ENCODE measurements at regions not wholly inside any gene's neighbourhood (a gene's known extent, or its start where the extent isn't known, plus 50 kb on each side); places are given as distances from the start of the nearest gene placed in this dataset.

DNA sequence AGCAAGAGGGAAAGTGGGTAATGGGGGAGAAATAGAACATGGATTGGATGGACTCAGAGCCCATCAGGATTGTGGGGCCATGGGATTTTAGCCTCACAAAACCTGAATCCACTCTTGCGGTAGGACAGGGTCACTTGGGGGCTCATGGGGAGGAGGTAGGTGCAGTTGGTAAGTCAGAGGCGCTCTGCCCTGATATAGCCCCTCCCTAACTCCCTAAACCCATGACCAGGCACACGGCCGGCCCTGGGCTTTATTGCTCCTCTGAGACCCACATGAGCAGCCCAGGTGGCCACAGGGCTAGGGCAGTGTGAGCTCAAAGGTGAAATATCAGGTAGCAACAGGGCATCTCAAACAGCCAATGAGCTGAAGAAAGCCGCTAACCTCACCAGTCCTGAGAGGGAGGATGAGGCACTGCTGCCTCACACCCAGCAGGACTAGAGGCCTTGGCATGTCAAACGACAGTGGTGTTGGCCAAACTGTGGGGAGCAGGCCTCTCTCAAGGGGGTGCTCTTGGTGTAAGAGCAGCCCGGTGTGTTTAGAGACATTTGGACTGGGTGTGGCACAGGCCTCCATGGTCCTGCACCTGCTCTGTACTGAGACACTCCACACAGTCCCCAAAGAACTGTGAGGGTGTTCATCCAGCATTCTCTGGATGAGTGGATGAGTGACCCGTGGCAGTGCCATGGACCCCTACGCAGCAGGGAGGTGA lies 90.8 kb upstream of the HS6ST1 start:
- TF ChIP-seq, protein P1, sequence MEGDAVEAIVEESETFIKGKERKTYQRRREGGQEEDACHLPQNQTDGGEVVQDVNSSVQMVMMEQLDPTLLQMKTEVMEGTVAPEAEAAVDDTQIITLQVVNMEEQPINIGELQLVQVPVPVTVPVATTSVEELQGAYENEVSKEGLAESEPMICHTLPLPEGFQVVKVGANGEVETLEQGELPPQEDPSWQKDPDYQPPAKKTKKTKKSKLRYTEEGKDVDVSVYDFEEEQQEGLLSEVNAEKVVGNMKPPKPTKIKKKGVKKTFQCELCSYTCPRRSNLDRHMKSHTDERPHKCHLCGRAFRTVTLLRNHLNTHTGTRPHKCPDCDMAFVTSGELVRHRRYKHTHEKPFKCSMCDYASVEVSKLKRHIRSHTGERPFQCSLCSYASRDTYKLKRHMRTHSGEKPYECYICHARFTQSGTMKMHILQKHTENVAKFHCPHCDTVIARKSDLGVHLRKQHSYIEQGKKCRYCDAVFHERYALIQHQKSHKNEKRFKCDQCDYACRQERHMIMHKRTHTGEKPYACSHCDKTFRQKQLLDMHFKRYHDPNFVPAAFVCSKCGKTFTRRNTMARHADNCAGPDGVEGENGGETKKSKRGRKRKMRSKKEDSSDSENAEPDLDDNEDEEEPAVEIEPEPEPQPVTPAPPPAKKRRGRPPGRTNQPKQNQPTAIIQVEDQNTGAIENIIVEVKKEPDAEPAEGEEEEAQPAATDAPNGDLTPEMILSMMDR (IDR thresholded peaks at IDR 0.05; ENCODE audit: insufficient read depth, low read length): no peak
- TF ChIP-seq GABPA (IDR thresholded peaks at IDR 0.05; ENCODE audit: low read depth) (no peak), POLR2AphosphoS5 (IDR thresholded peaks at IDR 0.05; ENCODE audit: low read depth) (no peak), SPI1 (IDR thresholded peaks at IDR 0.05; ENCODE audit: borderline replicate concordance, low read depth) (no peak)
- TF ChIP-seq, protein P2, sequence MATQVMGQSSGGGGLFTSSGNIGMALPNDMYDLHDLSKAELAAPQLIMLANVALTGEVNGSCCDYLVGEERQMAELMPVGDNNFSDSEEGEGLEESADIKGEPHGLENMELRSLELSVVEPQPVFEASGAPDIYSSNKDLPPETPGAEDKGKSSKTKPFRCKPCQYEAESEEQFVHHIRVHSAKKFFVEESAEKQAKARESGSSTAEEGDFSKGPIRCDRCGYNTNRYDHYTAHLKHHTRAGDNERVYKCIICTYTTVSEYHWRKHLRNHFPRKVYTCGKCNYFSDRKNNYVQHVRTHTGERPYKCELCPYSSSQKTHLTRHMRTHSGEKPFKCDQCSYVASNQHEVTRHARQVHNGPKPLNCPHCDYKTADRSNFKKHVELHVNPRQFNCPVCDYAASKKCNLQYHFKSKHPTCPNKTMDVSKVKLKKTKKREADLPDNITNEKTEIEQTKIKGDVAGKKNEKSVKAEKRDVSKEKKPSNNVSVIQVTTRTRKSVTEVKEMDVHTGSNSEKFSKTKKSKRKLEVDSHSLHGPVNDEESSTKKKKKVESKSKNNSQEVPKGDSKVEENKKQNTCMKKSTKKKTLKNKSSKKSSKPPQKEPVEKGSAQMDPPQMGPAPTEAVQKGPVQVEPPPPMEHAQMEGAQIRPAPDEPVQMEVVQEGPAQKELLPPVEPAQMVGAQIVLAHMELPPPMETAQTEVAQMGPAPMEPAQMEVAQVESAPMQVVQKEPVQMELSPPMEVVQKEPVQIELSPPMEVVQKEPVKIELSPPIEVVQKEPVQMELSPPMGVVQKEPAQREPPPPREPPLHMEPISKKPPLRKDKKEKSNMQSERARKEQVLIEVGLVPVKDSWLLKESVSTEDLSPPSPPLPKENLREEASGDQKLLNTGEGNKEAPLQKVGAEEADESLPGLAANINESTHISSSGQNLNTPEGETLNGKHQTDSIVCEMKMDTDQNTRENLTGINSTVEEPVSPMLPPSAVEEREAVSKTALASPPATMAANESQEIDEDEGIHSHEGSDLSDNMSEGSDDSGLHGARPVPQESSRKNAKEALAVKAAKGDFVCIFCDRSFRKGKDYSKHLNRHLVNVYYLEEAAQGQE (IDR thresholded peaks at IDR 0.05; ENCODE audit: insufficient replicate concordance, low read depth): no peak

Measured in HL-60 (cell line).